NT2/D1 (cell line): ENCODE measurements at regions not wholly inside any gene's neighbourhood (a gene's known extent, or its start where the extent isn't known, plus 50 kb on each side); places are given as distances from the start of the nearest gene placed in this dataset.

ENCODE experiments used
- SUZ12 ChIP-seq: IDR thresholded peaks from 2 replicates; pipeline ENCODE4 v1.6.1; 2011; ENCODE audit not compliant: insufficient read length, insufficient read depth; ENCODE audit errors: extremely low read depth
- YY1 ChIP-seq: IDR thresholded peaks from 2 replicates; pipeline ENCODE4 v1.6.1; 2011; ENCODE audit not compliant: insufficient read length, insufficient read depth

GRCh38 chr4:19417256-19417655, 834.4 kb upstream of the SLIT2 start:
- TF ChIP-seq SUZ12 (no peak), YY1 (no peak)
